ENCODE measurements at regions not wholly inside any gene's neighbourhood (a gene's known extent, or its start where the extent isn't known, plus 50 kb on each side); places are given as distances from the start of the nearest gene placed in this dataset.

GRCh38 chr11:32039149-32039548 lies 51.7 kb upstream of the RCN1 start:
- DNase-seq (ENCODE audit: low read depth in 3 of 3) = no peak

GRCh38 chr11:32034680-32035079 lies 56.2 kb upstream of the RCN1 start:
- DNase-seq (ENCODE audit: low read depth in 3 of 3) = no peak

GRCh38 chr11:32034149-32034548 lies 56.7 kb upstream of the RCN1 start:
- DNase-seq (ENCODE audit: low read depth in 3 of 3) = no peak

- DNase-seq (ENCODE audit: low read depth in 3 of 3) = no peak
Observed at GRCh38 chr11:32033491-32033890, 57.4 kb upstream of the RCN1 start.

GRCh38 chr11:32033067-32033466 lies 57.8 kb upstream of the RCN1 start:
- DNase-seq (ENCODE audit: low read depth in 3 of 3) = no peak

- no peak for DNase-seq (ENCODE audit: low read depth in 3 of 3)
Observed at GRCh38 chr11:32032478-32032877, 58.4 kb upstream of the RCN1 start.

- DNase-seq (ENCODE audit: low read depth in 3 of 3) = no peak
Observed at GRCh38 chr11:32032052-32032451, 58.8 kb upstream of the RCN1 start.

GRCh38 chr11:32030875-32031503 lies 59.9 kb upstream of the RCN1 start:
- DNase-seq (ENCODE audit: low read depth in 3 of 3) = no peak

- no peak for DNase-seq (ENCODE audit: low read depth in 3 of 3)
Observed at GRCh38 chr11:32029721-32030120, 61.2 kb upstream of the RCN1 start.

GRCh38 chr11:32028201-32028600 lies 62.7 kb upstream of the RCN1 start:
- no peak for DNase-seq (ENCODE audit: low read depth in 3 of 3)

GRCh38 chr11:32026766-32027165 lies 64.1 kb upstream of the RCN1 start:
- no peak for DNase-seq (ENCODE audit: low read depth in 3 of 3)

- DNase-seq (ENCODE audit: low read depth in 3 of 3) = no peak
Observed at GRCh38 chr11:32024948-32025347, 65.9 kb upstream of the RCN1 start.

GRCh38 chr11:32023370-32024305 lies 67.2 kb upstream of the RCN1 start:
- DNase-seq (ENCODE audit: low read depth in 3 of 3) = no peak

GRCh38 chr11:32018672-32019071 lies 72.2 kb upstream of the RCN1 start:
- DNase-seq (ENCODE audit: low read depth in 3 of 3) = no peak

- DNase-seq (ENCODE audit: low read depth in 3 of 3) = no peak
Observed at GRCh38 chr11:32016111-32016510, 74.8 kb upstream of the RCN1 start.

- no peak for DNase-seq (ENCODE audit: low read depth in 3 of 3)
Observed at GRCh38 chr11:32015427-32015826, 75.4 kb upstream of the RCN1 start.

- no peak for DNase-seq (ENCODE audit: low read depth in 3 of 3)
Observed at GRCh38 chr11:32013603-32014002, 77.3 kb upstream of the RCN1 start.

GRCh38 chr11:32012049-32012448 lies 78.8 kb upstream of the RCN1 start:
- no peak for DNase-seq (ENCODE audit: low read depth in 3 of 3)

GRCh38 chr11:32008880-32009551 lies 81.9 kb upstream of the RCN1 start:
- no peak for DNase-seq (ENCODE audit: low read depth in 3 of 3)

- no peak for DNase-seq (ENCODE audit: low read depth in 3 of 3)
Observed at GRCh38 chr11:32006799-32007388, 84.0 kb upstream of the RCN1 start.

- DNase-seq (ENCODE audit: low read depth in 3 of 3) = no peak
Observed at GRCh38 chr11:32005786-32006416, 85.0 kb upstream of the RCN1 start.

GRCh38 chr11:32003335-32003734 lies 87.5 kb upstream of the RCN1 start:
- no peak for DNase-seq (ENCODE audit: low read depth in 3 of 3)

All from stimulated activated CD4-positive, alpha-beta T cell treated with anti-CD3 and anti-CD28 coated beads, TNF-alpha, amount 100 ng/mL, for 48 hours (primary cell).